Fibroblast of pulmonary artery (primary cell): ENCODE measurements at regions not wholly inside any gene's neighbourhood (a gene's known extent, or its start where the extent isn't known, plus 50 kb on each side); places are given as distances from the start of the nearest gene placed in this dataset.
"Not testable (repeated sequence)": the region's sequence is repeated elsewhere in the genome, so short reads cannot be mapped to it uniquely, and the experiment has no call there.

Source experiments
- DNase-seq: peaks from one replicate; pipeline ENCODE4 v3.0.0-alpha.2; 2010; ENCODE audit warnings: low read depth
- H3K4me3 ChIP-seq: replicated peaks from 2 replicates; pipeline ENCODE4 v1.5.1; 2011; ENCODE audit warnings: low read depth, mild to moderate bottlenecking, control low read depth, low read length, moderate library complexity
- TF ChIP-seq, protein P1 (sequence below): IDR thresholded peaks from 2 replicates; pipeline ENCODE4 v1.5.1; 2011; ENCODE audit warnings: mild to moderate bottlenecking, control low read depth, low read length, inconsistent platforms; ENCODE audit errors: missing control alignments

DNA sequence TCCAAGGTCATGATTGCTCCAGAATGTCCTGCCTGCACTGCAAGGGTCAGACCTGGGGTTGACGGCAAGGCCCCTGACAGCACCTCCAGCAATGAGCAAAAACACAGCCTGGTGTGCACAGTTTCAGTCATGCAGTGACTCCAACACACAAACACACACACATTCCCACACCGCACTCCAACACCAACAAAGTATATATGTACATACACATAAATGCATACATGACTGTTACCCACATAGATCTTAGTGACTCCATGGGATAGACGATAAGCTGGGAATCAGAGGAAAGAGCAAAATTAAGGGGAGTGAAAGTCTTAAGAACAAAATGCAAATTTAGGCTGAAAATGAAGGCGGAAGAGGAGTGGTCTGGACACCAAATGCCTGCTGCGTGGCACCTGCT, 112.7 kb upstream of the TEKT4 start:
- TF ChIP-seq, protein P1, sequence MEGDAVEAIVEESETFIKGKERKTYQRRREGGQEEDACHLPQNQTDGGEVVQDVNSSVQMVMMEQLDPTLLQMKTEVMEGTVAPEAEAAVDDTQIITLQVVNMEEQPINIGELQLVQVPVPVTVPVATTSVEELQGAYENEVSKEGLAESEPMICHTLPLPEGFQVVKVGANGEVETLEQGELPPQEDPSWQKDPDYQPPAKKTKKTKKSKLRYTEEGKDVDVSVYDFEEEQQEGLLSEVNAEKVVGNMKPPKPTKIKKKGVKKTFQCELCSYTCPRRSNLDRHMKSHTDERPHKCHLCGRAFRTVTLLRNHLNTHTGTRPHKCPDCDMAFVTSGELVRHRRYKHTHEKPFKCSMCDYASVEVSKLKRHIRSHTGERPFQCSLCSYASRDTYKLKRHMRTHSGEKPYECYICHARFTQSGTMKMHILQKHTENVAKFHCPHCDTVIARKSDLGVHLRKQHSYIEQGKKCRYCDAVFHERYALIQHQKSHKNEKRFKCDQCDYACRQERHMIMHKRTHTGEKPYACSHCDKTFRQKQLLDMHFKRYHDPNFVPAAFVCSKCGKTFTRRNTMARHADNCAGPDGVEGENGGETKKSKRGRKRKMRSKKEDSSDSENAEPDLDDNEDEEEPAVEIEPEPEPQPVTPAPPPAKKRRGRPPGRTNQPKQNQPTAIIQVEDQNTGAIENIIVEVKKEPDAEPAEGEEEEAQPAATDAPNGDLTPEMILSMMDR, result no peak
- DNase-seq, result no peak

DNA sequence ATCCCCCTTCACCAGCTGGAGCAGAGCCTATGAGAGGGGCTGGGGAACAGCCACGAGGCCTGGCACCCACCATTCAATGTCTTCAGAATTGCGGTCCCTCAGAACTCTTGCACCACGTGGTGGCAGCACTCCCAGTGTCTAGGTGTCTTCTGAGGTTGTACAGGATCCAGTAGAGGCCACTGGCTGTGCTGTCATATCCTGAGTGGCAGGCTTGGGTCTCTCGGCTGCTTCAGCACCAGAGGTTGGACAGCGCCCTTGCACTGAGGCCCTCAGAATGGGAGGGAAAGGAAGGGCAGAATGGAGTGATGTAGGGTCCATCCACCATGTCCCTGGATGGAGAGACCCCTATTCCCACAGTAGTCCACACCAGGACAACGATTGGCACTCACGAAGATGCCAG, 112.0 kb upstream of the TEKT4 start:
- no peak for DNase-seq
- TF ChIP-seq, protein P1, result no peak
- H3K4me3 ChIP-seq, result no peak overlapping the region

More for the DNA sequence above, 112.7 kb upstream of the TEKT4 start:
- no peak overlapping the region for H3K4me3 ChIP-seq

DNA sequence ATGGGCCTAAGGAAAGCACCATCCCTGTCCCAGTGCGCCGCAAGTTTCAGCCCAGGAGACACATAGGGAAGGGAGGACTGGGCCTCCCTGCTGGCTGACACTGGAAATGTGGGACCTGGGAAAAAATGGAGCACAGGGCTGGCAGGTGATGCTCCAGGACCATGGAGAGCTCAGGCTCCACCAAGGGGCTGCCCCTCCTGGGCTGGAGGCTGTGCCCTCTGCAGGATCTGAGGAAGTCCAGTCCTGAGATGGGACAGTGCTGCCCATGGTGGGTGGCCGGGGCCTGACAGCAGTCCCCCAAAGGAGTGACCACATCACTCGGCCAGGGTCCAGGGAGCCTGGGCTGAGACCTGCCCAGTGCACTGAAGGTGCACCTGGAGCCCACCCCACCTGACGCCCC, 108.6 kb upstream of the TEKT4 start:
- no peak for DNase-seq
- no peak overlapping the region for H3K4me3 ChIP-seq
- TF ChIP-seq, protein P1, result no peak

DNA sequence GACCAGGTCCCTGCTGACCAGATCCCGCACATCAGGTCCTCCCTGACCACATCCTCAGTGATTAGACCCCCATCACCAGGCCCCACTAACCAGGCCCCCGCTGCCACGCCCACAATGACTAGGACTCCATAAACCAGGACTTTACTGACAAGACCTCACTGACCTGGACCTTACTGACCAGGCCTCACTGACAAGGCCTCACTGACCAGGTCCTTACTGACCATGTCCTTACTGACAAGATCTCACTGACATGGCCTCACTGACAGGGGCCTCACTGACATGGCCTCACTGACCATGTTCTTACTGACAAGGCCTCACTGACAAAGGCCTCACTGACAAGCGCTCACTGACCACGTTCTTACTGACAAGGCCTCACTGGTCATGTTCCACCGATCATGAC, 107.9 kb upstream of the TEKT4 start:
- DNase-seq, result no peak
- TF ChIP-seq, protein P1, result no peak
- H3K4me3 ChIP-seq, result no peak overlapping the region

DNA sequence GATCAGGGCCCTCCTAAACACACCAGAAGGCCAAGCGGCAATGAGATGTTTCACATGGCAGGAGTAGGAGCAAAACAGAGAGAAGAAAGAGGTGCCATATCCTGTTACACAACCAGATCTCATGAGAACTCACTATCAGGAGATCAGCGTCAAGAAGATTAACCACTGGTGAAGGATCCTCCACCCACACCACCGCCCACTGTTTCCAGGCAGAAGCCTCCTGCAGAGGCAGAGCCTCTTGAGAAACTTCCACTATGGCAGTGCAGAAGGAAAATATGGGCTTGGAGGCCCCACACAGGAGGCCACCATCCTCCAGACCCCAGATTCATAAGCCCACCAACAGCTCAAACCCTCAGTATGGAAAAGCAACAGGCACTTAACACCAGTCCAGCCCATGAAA, 106.9 kb upstream of the TEKT4 start:
- DNase-seq, H3K4me3 ChIP-seq: not testable (repeated sequence)

DNA sequence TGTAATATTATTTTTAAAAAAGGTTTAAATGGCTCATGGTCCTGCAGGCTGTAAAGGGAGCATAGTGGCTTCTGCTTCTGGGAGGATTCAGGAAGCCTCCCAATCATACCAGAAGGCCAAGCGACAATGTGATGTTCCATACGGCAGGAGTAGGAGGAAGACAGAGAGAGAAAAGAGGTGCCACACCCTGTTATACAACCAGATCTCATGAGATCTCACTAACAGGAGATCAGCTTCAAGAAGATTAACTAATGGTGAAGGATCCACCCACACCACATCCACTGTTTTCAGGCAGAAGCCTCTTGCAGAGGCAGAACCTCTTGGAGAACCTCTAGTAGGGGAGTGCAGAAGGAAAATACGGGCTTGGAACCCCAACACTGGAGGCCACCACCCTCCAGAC, 103.9 kb upstream of the TEKT4 start:
- TF ChIP-seq, protein P1, result no peak
- no peak overlapping the region for H3K4me3 ChIP-seq
- no peak for DNase-seq

DNA sequence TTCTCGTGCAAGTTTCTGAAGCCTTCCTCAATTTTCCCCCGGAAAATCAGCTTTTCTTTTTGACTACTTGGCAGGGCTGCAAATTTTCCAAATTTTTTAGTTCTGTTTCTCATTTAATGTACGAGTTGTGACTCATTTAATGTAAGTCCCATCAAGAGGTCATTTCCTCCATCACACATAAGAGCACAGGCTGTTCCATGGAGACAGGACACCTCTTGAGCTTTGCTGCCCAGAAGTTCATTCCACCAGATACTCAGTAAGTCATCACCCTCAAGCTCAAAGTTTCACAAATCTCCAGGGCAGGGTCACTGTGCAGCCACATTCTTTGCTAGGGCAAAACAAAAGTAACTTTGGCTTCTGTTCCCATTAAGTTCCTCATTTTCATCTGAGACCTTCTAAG, 101.5 kb upstream of the TEKT4 start:
- DNase-seq, result no peak
- H3K4me3 ChIP-seq, result no peak overlapping the region
- TF ChIP-seq, protein P1, result no peak

DNA sequence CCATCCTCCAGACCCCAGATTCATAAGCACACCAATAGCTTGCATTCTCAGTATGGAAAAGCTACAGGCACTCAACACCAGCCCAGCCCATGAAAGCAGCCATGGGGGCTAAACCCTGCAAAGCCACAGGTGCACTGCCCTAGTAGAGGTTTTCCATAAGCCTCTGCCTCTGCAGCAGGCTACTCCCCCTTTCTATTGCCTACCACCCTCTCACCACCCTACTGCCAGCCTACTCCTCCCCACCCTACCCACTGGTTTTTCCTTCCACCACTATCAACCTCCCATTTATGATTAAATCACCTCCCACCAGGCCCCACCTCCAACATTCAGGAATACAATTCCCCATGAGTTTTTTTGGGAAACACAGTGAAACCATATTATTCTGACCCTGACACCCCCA, 96.4 kb upstream of the TEKT4 start:
- no peak overlapping the region for H3K4me3 ChIP-seq
- TF ChIP-seq, protein P1, result no peak
- no peak for DNase-seq
